NCI-H1436 treated with DMSO at 0.1 percent for 48 hours (cell line): ENCODE measurements at regions not wholly inside any gene's neighbourhood (a gene's known extent, or its start where the extent isn't known, plus 50 kb on each side); places are given as distances from the start of the nearest gene placed in this dataset.
"Not testable (repeated sequence)": the region's sequence is repeated elsewhere in the genome, so short reads cannot be mapped to it uniquely, and the experiment has no call there.

Experiments
- DNase-seq: peaks from one replicate; lab custom pipeline; 2025; lab: John Stamatoyannopoulos, UW

- DNase-seq: not testable (repeated sequence)
These were observed 51.1 kb upstream of the RASSF6 start for GRCh38 chr4:73671348-73671747.

GRCh38 chr4:73673286-73673685 is 53.0 kb upstream of the RASSF6 start:
- no peak for DNase-seq

GRCh38 chr4:73674451-73674919 is 54.2 kb upstream of the RASSF6 start:
- DNase-seq: no peak

- no peak for DNase-seq
These were observed 55.4 kb upstream of the RASSF6 start for GRCh38 chr4:73675623-73676022.

- DNase-seq: no peak
These were observed 55.9 kb upstream of the RASSF6 start for GRCh38 chr4:73676136-73676535.

GRCh38 chr4:73676861-73677323 is 56.7 kb upstream of the RASSF6 start:
- no peak for DNase-seq

- no peak for DNase-seq
These were observed 59.6 kb upstream of the RASSF6 start for GRCh38 chr4:73679836-73680235.

- no peak for DNase-seq
These were observed 58.6 kb upstream of the CXCL8 start for GRCh38 chr4:73681776-73682175.

GRCh38 chr4:73682508-73682907 is 57.9 kb upstream of the CXCL8 start:
- no peak for DNase-seq

GRCh38 chr4:73683033-73683432 is 57.3 kb upstream of the CXCL8 start:
- peak; percentile 7 for DNase-seq

- DNase-seq: no peak
These were observed 56.9 kb upstream of the CXCL8 start for GRCh38 chr4:73683456-73683855.

- DNase-seq: no peak
These were observed 56.3 kb upstream of the CXCL8 start for GRCh38 chr4:73684097-73684496.

GRCh38 chr4:73685052-73685451 is 55.3 kb upstream of the CXCL8 start:
- no peak for DNase-seq

- DNase-seq: no peak
These were observed 52.9 kb upstream of the CXCL8 start for GRCh38 chr4:73687421-73687820.

- no peak for DNase-seq
These were observed 50.2 kb upstream of the CXCL8 start for GRCh38 chr4:73690051-73690738.
